HEK293 (cell line): ENCODE measurements at regions not wholly inside any gene's neighbourhood (a gene's known extent, or its start where the extent isn't known, plus 50 kb on each side); places are given as distances from the start of the nearest gene placed in this dataset.

Source experiments
- CTCF ChIA-PET: fragments of 350-600 bp; formaldehyde crosslinking; extraction: SDS; loops from one replicate; lab custom pipeline; 2021; ENCODE audit warnings: antibody characterized with exemption; lab: Yijun Ruan, JAX
- POLR2A ChIA-PET: fragments of 300-600 bp; formaldehyde crosslinking; extraction: SDS; loops from one replicate; lab custom pipeline; 2020; ENCODE audit warnings: antibody characterized with exemption, inconsistent platforms; lab: Yijun Ruan, JAX
- H3K27ac ChIP-seq: fragments of 200-500 bp; sonication (Bioruptor generic); 2 replicates; pipeline ENCODE4 v1.5.1; 2014; ENCODE audit warnings: low read depth, low read length, control low read depth, inconsistent platforms; ENCODE audit errors: extremely low read depth
- H3K36me3 ChIP-seq, 2 experiments: fragments of 200-500 bp in 1 of 2; sonication (Bioruptor generic) in 1 of 2; 1 replicate in 1 of 2; 2 replicates in 1 of 2; pipeline ENCODE4 v1.5.1; 2014 to 2017; ENCODE audit warnings: inconsistent platforms in 2 of 2, low read length in 2 of 2; ENCODE audit not compliant: control insufficient read depth in 2 of 2, insufficient read depth in 1 of 2
- H3K4me1 ChIP-seq: fragments of 200-500 bp; sonication (Bioruptor generic); 2 replicates; pipeline ENCODE4 v1.5.1; 2014; ENCODE audit warnings: mild to moderate bottlenecking, low read length, inconsistent platforms; ENCODE audit not compliant: control insufficient read depth, insufficient read depth
- H3K4me3 ChIP-seq: 2 replicates; pipeline ENCODE4 v1.5.1; 2011; ENCODE audit warnings: low read depth, mild to moderate bottlenecking, control low read depth, low read length, moderate library complexity
- H3K9me3 ChIP-seq: fragments of 200-500 bp; sonication (Bioruptor generic); 2 replicates; pipeline ENCODE4 v1.5.1; 2014; ENCODE audit warnings: low read depth, low read length, inconsistent platforms; ENCODE audit not compliant: control insufficient read depth, insufficient read depth
- BCL11A ChIP-seq: fragments of 450-650 bp; formaldehyde crosslinking; IDR thresholded peaks from 2 replicates; pipeline ENCODE4 v1.5.1; 2016; ENCODE audit warnings: low read depth, missing biosample characterization, missing genetic modification characterization
- BCL11B ChIP-seq: fragments of 450-650 bp; formaldehyde crosslinking; IDR thresholded peaks from 2 replicates; pipeline ENCODE4 v1.5.1; 2016; ENCODE audit warnings: low read depth, missing biosample characterization, missing genetic modification characterization
- GLIS1 ChIP-seq: fragments of 450-650 bp; formaldehyde crosslinking; IDR thresholded peaks from 2 replicates; pipeline ENCODE4 v1.5.1; 2016; ENCODE audit warnings: missing biosample characterization, missing genetic modification characterization
- MZF1 ChIP-seq: fragments of 450-650 bp; formaldehyde crosslinking; IDR thresholded peaks from 2 replicates; pipeline ENCODE4 v1.5.1; 2017; ENCODE audit warnings: missing biosample characterization, missing genetic modification characterization, borderline replicate concordance
- YY1 ChIP-seq: fragments of 450-650 bp; formaldehyde crosslinking; IDR thresholded peaks from 2 replicates; pipeline ENCODE4 v1.5.1; 2018; ENCODE audit warnings: missing biosample characterization, missing genetic modification characterization
- ZBTB49 ChIP-seq: fragments of 450-650 bp; formaldehyde crosslinking; IDR thresholded peaks from 2 replicates; pipeline ENCODE4 v1.5.1; 2016; ENCODE audit warnings: missing biosample characterization, missing genetic modification characterization, low read depth
- ZFP37 ChIP-seq: fragments of 450-650 bp; formaldehyde crosslinking; IDR thresholded peaks from 2 replicates; pipeline ENCODE4 v1.5.1; 2016; ENCODE audit warnings: missing biosample characterization, missing genetic modification characterization
- ZNF132 ChIP-seq: fragments of 450-650 bp; formaldehyde crosslinking; IDR thresholded peaks from 2 replicates; pipeline ENCODE4 v1.5.1; 2017; ENCODE audit warnings: missing biosample characterization, missing genetic modification characterization, borderline replicate concordance
- ZNF214 ChIP-seq: fragments of 450-650 bp; formaldehyde crosslinking; IDR thresholded peaks from 2 replicates; pipeline ENCODE4 v1.5.1; 2017; ENCODE audit warnings: missing biosample characterization, mild to moderate bottlenecking, missing genetic modification characterization, borderline replicate concordance
- ZNF239 ChIP-seq: fragments of 450-650 bp; formaldehyde crosslinking; IDR thresholded peaks from 2 replicates; pipeline ENCODE4 v1.5.1; 2016; ENCODE audit warnings: missing biosample characterization, missing genetic modification characterization
- ZNF394 ChIP-seq: fragments of 450-650 bp; formaldehyde crosslinking; IDR thresholded peaks from 2 replicates; pipeline ENCODE4 v1.5.1; 2016; ENCODE audit warnings: missing biosample characterization, missing genetic modification characterization, mild to moderate bottlenecking, moderate library complexity, borderline replicate concordance
- ZNF426 ChIP-seq: fragments of 450-650 bp; formaldehyde crosslinking; IDR thresholded peaks from 2 replicates; pipeline ENCODE4 v1.5.1; 2017; ENCODE audit warnings: missing biosample characterization, missing genetic modification characterization, mild to moderate bottlenecking, inconsistent platforms, moderate library complexity
- ZNF433 ChIP-seq: fragments of 450-650 bp; formaldehyde crosslinking; IDR thresholded peaks from 2 replicates; pipeline ENCODE4 v1.5.1; 2016; ENCODE audit warnings: missing biosample characterization, missing genetic modification characterization, low read depth
- ZNF513 ChIP-seq: fragments of 450-650 bp; IDR thresholded peaks from 2 replicates; pipeline ENCODE4 v1.5.1; 2018; ENCODE audit warnings: missing biosample characterization, missing genetic modification characterization
- ZNF518A ChIP-seq: fragments of 450-650 bp; formaldehyde crosslinking; conservative IDR thresholded peaks from 2 replicates; pipeline ENCODE4 v1.5.1; 2016; ENCODE audit warnings: low read depth, missing biosample characterization, missing genetic modification characterization
- ZNF529 ChIP-seq: fragments of 450-650 bp; formaldehyde crosslinking; IDR thresholded peaks from 2 replicates; pipeline ENCODE4 v1.5.1; 2017; ENCODE audit warnings: missing genetic modification characterization, missing biosample characterization; ENCODE audit not compliant: insufficient replicate concordance
- ZNF558 ChIP-seq: fragments of 450-650 bp; formaldehyde crosslinking; IDR thresholded peaks from 2 replicates; pipeline ENCODE4 v1.5.1; 2016; ENCODE audit warnings: missing biosample characterization, missing genetic modification characterization
- ZNF571 ChIP-seq: fragments of 450-650 bp; formaldehyde crosslinking; IDR thresholded peaks from 2 replicates; pipeline ENCODE4 v1.5.0; 2017; ENCODE audit warnings: missing biosample characterization, missing genetic modification characterization
- ZNF596 ChIP-seq: fragments of 450-650 bp; IDR thresholded peaks from 2 replicates; pipeline ENCODE4 v1.5.0; 2018; ENCODE audit warnings: missing biosample characterization, mild to moderate bottlenecking, missing genetic modification characterization, moderate library complexity
- ZNF626 ChIP-seq: fragments of 450-650 bp; sonication (Bioruptor Pico); formaldehyde crosslinking; IDR thresholded peaks from 2 replicates; pipeline ENCODE4 v1.5.1; 2018; ENCODE audit warnings: missing biosample characterization, missing genetic modification characterization, inconsistent platforms
- ZNF629 ChIP-seq: fragments of 450-650 bp; formaldehyde crosslinking; IDR thresholded peaks from 2 replicates; pipeline ENCODE4 v1.5.1; 2017; ENCODE audit warnings: missing biosample characterization, missing genetic modification characterization
- ZNF664 ChIP-seq: fragments of 450-650 bp; formaldehyde crosslinking; IDR thresholded peaks from 2 replicates; pipeline ENCODE4 v1.5.1; 2016; ENCODE audit warnings: missing biosample characterization, missing genetic modification characterization
- ZNF777 ChIP-seq: fragments of 450-650 bp; formaldehyde crosslinking; IDR thresholded peaks from 2 replicates; pipeline ENCODE4 v1.5.1; 2017; ENCODE audit warnings: missing biosample characterization, missing genetic modification characterization, borderline replicate concordance
- ZNF837 ChIP-seq: fragments of 450-650 bp; formaldehyde crosslinking; IDR thresholded peaks from 2 replicates; pipeline ENCODE4 v1.5.1; 2016; ENCODE audit warnings: missing biosample characterization, missing genetic modification characterization
- ZXDB ChIP-seq: fragments of 450-650 bp; formaldehyde crosslinking; IDR thresholded peaks from 2 replicates; pipeline ENCODE4 v1.5.1; 2016; ENCODE audit warnings: missing biosample characterization, missing genetic modification characterization

GRCh38 chr15:60221356-60221755 lies 176.4 kb downstream of the ANXA2 start:
- Histone ChIP-seq H3K9me3 (no peaks in the 10 kb centered on the region), H3K27ac (no peak overlapping the region), H3K36me3 (no peaks in the 10 kb centered on the region), H3K4me1 (no peaks in the 10 kb centered on the region), H3K4me3 (no peak overlapping the region)
- TF ChIP-seq ZNF214 (tag by site-specific recombination) (no peak), ZNF571 (tag by site-specific recombination) (no peak), BCL11B (tag by site-specific recombination) (no peak), ZNF664 (no peak), GLIS1 (tag by site-specific recombination) (no peak), ZNF837 (tag by site-specific recombination) (no peak), ZNF529 (tag by site-specific recombination) (no peak), YY1 (no peak), ZNF132 (tag by site-specific recombination) (no peak), BCL11A (no peak), ZNF629 (no peak), ZBTB49 (tag by site-specific recombination) (no peak), ZNF626 (tag by site-specific recombination) (no peak), MZF1 (tag by site-specific recombination) (no peak)
- CTCF ChIA-PET: no interaction called here
- POLR2A ChIA-PET: no interaction called here

- ChIA-PET CTCF (interaction anchor here (0.6 kb wide), 1 partner anchor 102 kb away, joined by 3 read pairs; no protein-coding TSS in a partner anchor), POLR2A (no interaction called here)
- no peak overlapping the region for H3K27ac ChIP-seq
- H3K36me3 ChIP-seq: no peaks in the 10 kb centered on the region
- H3K4me3 ChIP-seq: no peak overlapping the region
- no peaks in the 10 kb centered on the region for H3K4me1 ChIP-seq
- TF ChIP-seq ZNF239 (tag by site-specific recombination) (no peak), ZXDB (tag by site-specific recombination) (no peak), ZNF596 (tag by site-specific recombination) (no peak), ZNF513 (tag by site-specific recombination) (no peak), ZNF433 (tag by site-specific recombination) (no peak), ZFP37 (tag by site-specific recombination) (no peak), ZNF394 (tag by site-specific recombination) (no peak), ZNF518A (tag by site-specific recombination) (no peak), ZNF777 (tag by site-specific recombination) (no peak), ZNF558 (no peak), ZNF426 (no peak)
- H3K9me3 ChIP-seq: no peaks in the 10 kb centered on the region
Measured at GRCh38 chr15:60222404-60222803, 175.4 kb downstream of the ANXA2 start.
